Mesothelial cell of epicardium (in vitro differentiated cells): ENCODE measurements at regions not wholly inside any gene's neighbourhood (a gene's known extent, or its start where the extent isn't known, plus 50 kb on each side); places are given as distances from the start of the nearest gene placed in this dataset.
A peak's percentile ranks its signal among the peaks of the same experiment; 100 is the strongest.

ENCODE experiments used
- DNase-seq, 2 experiments: peaks; one replicate each; pipeline ENCODE4 v3.0.0; 2021; ENCODE audit warnings: low spot score in 2 of 2; ENCODE audit not compliant: unreplicated experiment in 2 of 2
- H3K27ac Mint-ChIP-seq: 2 replicates; pipeline ENCODE4 v1.8.0; 2021; ENCODE audit warnings: mixed read lengths
- H3K27me3 Mint-ChIP-seq: 2 replicates; pipeline ENCODE4 v1.8.0; 2021; ENCODE audit warnings: low read depth, mixed read lengths
- H3K36me3 Mint-ChIP-seq: 2 replicates; pipeline ENCODE4 v1.8.0; 2021; ENCODE audit warnings: mixed read lengths
- H3K4me1 Mint-ChIP-seq: 2 replicates; pipeline ENCODE4 v1.8.0; 2021; ENCODE audit warnings: mixed read lengths
- H3K4me3 Mint-ChIP-seq: 2 replicates; pipeline ENCODE4 v1.8.0; 2021; ENCODE audit warnings: mild to moderate bottlenecking, moderate library complexity, mixed read lengths
- H3K9me3 Mint-ChIP-seq: 2 replicates; pipeline ENCODE4 v1.8.0; 2021; ENCODE audit warnings: mixed read lengths
- CTCF ChIP-seq: fragments of 200-600 bp; sonication (generic); IDR thresholded peaks from one replicate; pipeline ENCODE4 v1.5.0; 2021; ENCODE audit warnings: antibody characterized with exemption; ENCODE audit not compliant: unreplicated experiment

DNA sequence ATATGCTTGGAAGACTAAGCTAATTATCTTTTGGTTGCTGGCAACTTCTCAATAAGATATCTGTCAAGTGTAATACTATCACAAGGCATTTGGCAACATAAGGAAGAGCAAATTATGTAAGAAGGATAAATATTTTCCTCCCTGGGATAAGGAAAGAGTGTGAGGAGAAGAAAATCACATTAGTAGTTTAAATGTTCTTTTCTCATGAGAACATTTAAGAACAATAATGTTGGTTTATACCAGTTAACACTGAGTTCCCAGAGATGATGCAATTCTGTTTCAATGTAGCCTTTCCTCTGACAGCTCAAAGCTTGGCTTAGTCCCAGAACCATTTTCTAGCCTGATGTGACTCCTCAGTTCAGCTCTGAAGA lies 66.1 kb upstream of the NPHP3 start:
- TF ChIP-seq CTCF: no peak
- no peaks in the 10 kb centered on the region for H3K9me3 Mint-ChIP-seq
- H3K4me3 Mint-ChIP-seq: no peak overlapping the region
- H3K36me3 Mint-ChIP-seq: no peaks in the 10 kb centered on the region
- DNase-seq: no peak
- H3K27me3 Mint-ChIP-seq: peaks cover 14% of the 10 kb centered on the region
- peaks cover 16% of the 10 kb centered on the region for H3K4me1 Mint-ChIP-seq
- peak overlapping the region; percentile 85 for H3K27ac Mint-ChIP-seq

DNA sequence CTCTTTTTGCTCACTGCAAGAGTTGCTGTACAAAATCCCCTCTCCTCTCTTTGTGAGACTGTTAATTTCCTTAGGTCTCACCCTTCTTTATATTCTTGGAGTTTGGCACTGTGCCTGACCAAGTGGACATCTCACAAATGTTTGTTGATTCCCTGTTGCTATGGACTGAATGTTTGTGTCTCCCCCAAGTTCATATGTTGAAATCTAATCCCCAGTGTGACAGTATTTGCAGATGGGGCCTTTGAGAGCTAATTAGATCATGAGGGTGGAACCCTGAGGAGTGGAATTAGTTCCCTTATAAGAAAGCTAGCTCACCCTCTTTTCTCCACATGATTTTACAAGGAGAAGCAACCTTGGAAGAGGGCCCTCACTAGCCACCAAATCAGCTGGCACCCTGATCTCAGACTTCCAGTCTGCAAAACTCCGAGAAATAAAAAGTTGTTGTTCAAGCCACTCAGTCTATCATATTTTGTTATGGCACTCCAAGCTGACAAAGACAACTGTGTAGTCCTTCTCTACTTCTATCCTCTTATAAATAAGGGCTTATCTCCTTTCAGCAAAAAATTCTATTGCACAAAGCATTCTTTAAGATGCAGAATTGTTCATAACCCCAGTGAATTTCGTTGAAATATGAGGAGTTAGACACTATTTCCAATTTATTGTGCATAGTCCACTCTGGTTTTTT lies 65.5 kb upstream of the NPHP3 start:
- Mint-ChIP-seq H3K36me3 (no peaks in the 10 kb centered on the region), H3K27ac (peak overlapping the region; percentile 85), H3K4me1 (peaks cover 16% of the 10 kb centered on the region), H3K27me3 (peaks cover 11% of the 10 kb centered on the region), H3K9me3 (no peaks in the 10 kb centered on the region), H3K4me3 (no peak overlapping the region)
- no peak for TF ChIP-seq CTCF
- no peak for DNase-seq

- H3K4me3 Mint-ChIP-seq: no peak overlapping the region
- H3K9me3 Mint-ChIP-seq: no peaks in the 10 kb centered on the region
- H3K4me1 Mint-ChIP-seq: peaks cover 16% of the 10 kb centered on the region
- no peaks in the 10 kb centered on the region for H3K36me3 Mint-ChIP-seq
- no peak for TF ChIP-seq CTCF
- no peak for DNase-seq
- H3K27me3 Mint-ChIP-seq: peaks cover 8% of the 10 kb centered on the region
- no peak overlapping the region for H3K27ac Mint-ChIP-seq
These were observed 64.7 kb upstream of the NPHP3 start for GRCh38 chr3:132786890-132787289.

- Mint-ChIP-seq H3K36me3 (no peaks in the 10 kb centered on the region), H3K4me3 (no peak overlapping the region), H3K27me3 (no peaks in the 10 kb centered on the region), H3K9me3 (no peaks in the 10 kb centered on the region), H3K4me1 (peaks cover 16% of the 10 kb centered on the region), H3K27ac (peak overlapping the region; percentile 3)
- no peak for DNase-seq
- no peak for TF ChIP-seq CTCF
These were observed 63.1 kb upstream of the NPHP3 start for GRCh38 chr3:132785292-132785691.

- no peak overlapping the region for H3K27ac Mint-ChIP-seq
- no peaks in the 10 kb centered on the region for H3K27me3 Mint-ChIP-seq
- no peaks in the 10 kb centered on the region for H3K9me3 Mint-ChIP-seq
- TF ChIP-seq CTCF: no peak
- peaks cover 16% of the 10 kb centered on the region for H3K4me1 Mint-ChIP-seq
- no peaks in the 10 kb centered on the region for H3K36me3 Mint-ChIP-seq
- no peak for DNase-seq
- H3K4me3 Mint-ChIP-seq: no peak overlapping the region
These were observed 62.4 kb upstream of the NPHP3 start for GRCh38 chr3:132784502-132785025.
